ENCODE measurements at regions not wholly inside any gene's neighbourhood (a gene's known extent, or its start where the extent isn't known, plus 50 kb on each side); places are given as distances from the start of the nearest gene placed in this dataset.
"Not testable (repeated sequence)": the region's sequence is repeated elsewhere in the genome, so short reads cannot be mapped to it uniquely, and the experiment has no call there.

DNA sequence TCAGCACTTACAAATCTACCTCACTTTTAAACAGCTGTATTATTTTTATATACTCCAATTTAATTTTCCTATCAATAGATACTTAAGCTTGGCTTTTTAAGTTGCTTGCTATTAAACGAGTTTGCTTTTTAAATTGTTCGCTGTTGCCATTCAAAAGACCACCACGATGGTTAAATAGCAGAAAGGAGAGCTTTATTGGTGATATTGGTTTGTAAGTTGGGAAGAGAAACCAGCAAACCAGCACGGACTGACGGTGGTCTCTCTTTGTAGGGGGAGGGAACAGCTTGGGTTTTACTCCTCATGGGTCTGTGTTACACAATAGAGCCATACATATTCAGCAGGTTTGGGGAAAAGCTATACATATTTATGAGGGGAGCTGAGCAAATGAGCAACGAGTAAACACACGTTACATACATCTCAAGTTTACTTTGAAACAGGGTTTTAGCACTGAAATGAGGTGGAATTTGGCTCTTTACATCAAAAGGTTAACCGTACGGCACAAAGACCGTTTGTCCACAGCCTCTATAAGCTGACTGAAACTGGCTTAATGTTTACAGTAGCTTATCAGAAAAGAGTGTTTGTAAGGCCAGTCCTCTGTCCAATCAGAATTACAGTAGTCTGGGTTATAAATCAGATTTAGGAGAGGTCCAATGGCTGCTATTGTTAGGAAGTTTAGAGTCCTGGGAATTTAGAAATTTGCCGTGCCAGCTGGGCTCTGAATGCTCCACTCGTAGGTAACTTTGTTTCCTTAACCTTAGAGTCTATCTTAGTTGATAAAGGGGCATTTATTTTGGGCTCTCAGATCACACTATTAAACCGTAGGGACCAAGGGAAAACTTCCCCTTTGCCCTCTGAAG lies 69.7 kb upstream of the DHRS4 start:
- intact Hi-C loops (cut with DNase I; ENCODE audit: low total_unique reads), result no loop called here
- Histone ChIP-seq H3K4me3 (no peak overlapping the region), H3K36me3 (no peaks in the 10 kb centered on the region), H3K9me3 (no peaks in the 10 kb centered on the region), H3K27ac (no peak overlapping the region), H3K4me1 (no peaks in the 10 kb centered on the region), H3K27me3 (no peaks in the 10 kb centered on the region)
- TF ChIP-seq POLR2A (IDR thresholded peaks at IDR 0.05), result no peak
- no peak for TF ChIP-seq CTCF (IDR thresholded peaks at IDR 0.05)
- no peak for DNase-seq

- no peak for DNase-seq
- no peaks in the 10 kb centered on the region for H3K36me3 ChIP-seq
- no peaks in the 10 kb centered on the region for H3K27me3 ChIP-seq
- no peaks in the 10 kb centered on the region for H3K4me1 ChIP-seq
- intact Hi-C loops (cut with DNase I; ENCODE audit: low total_unique reads), result no loop called here
- H3K4me3 ChIP-seq, result no peak overlapping the region
- no peak overlapping the region for H3K27ac ChIP-seq
- TF ChIP-seq CTCF (IDR thresholded peaks at IDR 0.05), result no peak
- no peak for TF ChIP-seq POLR2A (IDR thresholded peaks at IDR 0.05)
- no peaks in the 10 kb centered on the region for H3K9me3 ChIP-seq
Measured at GRCh38 chr14:23884541-23884904, 69.0 kb upstream of the DHRS4 start.

DNA sequence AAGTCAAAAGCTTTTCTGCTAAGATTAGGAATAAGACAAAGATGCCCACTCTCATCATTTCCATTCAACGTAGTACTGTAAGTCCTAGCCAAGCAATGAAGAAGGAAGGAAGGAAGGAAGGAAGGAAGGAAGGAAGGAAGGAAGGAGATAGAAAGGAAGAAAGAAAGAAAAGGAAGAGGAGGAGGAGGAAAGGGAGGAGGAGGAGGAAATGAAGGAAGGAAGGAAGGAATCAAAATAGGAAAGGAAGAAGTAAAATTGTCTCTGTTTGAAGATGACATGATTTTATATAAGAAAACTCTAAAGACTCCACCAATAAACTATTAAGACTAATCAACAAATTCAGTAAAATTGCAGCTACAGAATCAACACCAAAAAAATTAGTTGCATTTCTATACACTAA lies 66.0 kb upstream of the DHRS4 start:
- Histone ChIP-seq H3K4me1 (no peaks in the 10 kb centered on the region), H3K27me3 (no peaks in the 10 kb centered on the region), H3K27ac (no peak overlapping the region), H3K9me3 (no peaks in the 10 kb centered on the region), H3K36me3 (no peaks in the 10 kb centered on the region), H3K4me3 (no peak overlapping the region)
- TF ChIP-seq CTCF (IDR thresholded peaks at IDR 0.05) (no peak), POLR2A (IDR thresholded peaks at IDR 0.05) (no peak)
- no peak for DNase-seq
- intact Hi-C loops (cut with DNase I; ENCODE audit: low total_unique reads), result no loop called here

GRCh38 chr14:23891717-23892116 lies 61.9 kb upstream of the DHRS4 start:
- H3K36me3 ChIP-seq; H3K4me1 ChIP-seq; H3K27ac ChIP-seq; intact Hi-C loops (cut with DNase I; ENCODE audit: low total_unique reads); H3K4me3 ChIP-seq; DNase-seq; H3K9me3 ChIP-seq; H3K27me3 ChIP-seq: not testable (repeated sequence)

DNA sequence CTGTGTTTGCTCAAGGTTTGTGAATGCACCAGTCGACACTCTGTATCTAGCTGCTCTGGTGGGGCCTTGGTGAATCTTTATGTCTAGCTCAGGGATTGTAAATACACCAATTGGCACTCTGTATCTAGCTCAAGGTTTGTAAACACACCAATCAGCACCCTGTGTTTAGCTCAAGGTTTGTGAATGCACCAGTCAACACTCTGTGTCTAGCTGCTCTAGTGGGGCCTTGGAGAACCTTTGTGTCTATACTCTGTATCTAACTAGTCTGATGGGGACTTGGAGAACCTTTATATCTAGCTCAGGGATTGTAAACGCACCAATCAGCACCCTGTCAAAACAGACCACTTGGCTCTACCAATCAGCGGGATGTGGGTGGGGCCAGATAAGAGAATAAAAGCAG lies 61.3 kb upstream of the DHRS4 start:
- DNase-seq; H3K36me3 ChIP-seq; H3K9me3 ChIP-seq; H3K4me3 ChIP-seq; intact Hi-C loops (cut with DNase I; ENCODE audit: low total_unique reads); H3K4me1 ChIP-seq; H3K27ac ChIP-seq; H3K27me3 ChIP-seq: not testable (repeated sequence)

DNA sequence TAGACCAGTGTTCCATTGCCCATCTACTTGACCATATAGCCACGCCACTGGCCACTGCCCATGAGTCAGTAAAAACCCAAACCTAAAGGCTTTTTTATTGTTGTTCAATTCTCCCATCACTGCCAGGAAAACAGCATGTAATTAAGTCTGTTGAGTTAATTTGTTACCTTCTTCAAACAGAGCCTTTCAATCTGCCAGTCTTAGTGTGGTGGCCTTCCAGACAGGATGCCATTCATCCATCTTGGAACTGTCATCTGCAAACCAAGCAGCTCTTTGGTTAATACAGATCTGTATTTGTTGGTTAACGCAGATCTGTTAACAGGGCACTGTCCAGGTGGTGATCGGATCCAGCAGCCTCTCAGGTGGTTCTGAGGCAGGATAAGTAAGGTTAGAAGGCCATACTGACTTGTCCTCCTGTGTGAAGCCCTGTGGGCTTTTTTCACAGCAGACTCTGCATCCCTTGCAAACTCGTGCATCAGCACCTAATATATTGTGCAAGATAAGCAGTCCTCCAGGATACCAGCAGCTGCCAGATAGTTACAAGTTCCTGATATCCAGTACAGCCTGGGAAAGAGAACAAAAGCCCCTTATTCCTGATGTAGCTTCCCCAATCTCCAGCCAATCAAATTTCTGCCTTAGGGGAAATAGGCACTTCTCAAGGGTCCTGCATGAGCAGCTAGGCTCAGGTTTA lies 59.1 kb upstream of the DHRS4 start:
- intact Hi-C loops (cut with DNase I; ENCODE audit: low total_unique reads), result no loop called here
- no peak for TF ChIP-seq POLR2A (IDR thresholded peaks at IDR 0.05)
- TF ChIP-seq CTCF (IDR thresholded peaks at IDR 0.05), result no peak
- H3K4me3 ChIP-seq, result no peak overlapping the region
- H3K4me1 ChIP-seq, result no peaks in the 10 kb centered on the region
- no peaks in the 10 kb centered on the region for H3K27me3 ChIP-seq
- no peaks in the 10 kb centered on the region for H3K36me3 ChIP-seq
- DNase-seq, result no peak
- H3K9me3 ChIP-seq, result no peaks in the 10 kb centered on the region
- H3K27ac ChIP-seq, result no peak overlapping the region

Measured in uterus (tissue), 3 donors.